ENCODE measurements at regions not wholly inside any gene's neighbourhood (a gene's known extent, or its start where the extent isn't known, plus 50 kb on each side); places are given as distances from the start of the nearest gene placed in this dataset.

GRCh38 chr20:43263226-43263625 is 73.5 kb upstream of the PTPRT start:
- intact Hi-C loops (cut with DNase I) = no loop called here
- TF ChIP-seq CTCF (IDR thresholded peaks at IDR 0.05) (no peak), POLR2A (IDR thresholded peaks at IDR 0.05) (no peak)
- Histone ChIP-seq H3K4me1 (replicated peaks in 1 of 2) (no peaks in the 10 kb centered on the region), H3K4me3 (no peak overlapping the region), H3K27me3 (no peaks in the 10 kb centered on the region), H3K9me3 (replicated peaks in 1 of 3) (no peaks in the 10 kb centered on the region), H3K36me3 (replicated peaks in 1 of 2) (no peaks in the 10 kb centered on the region), H3K27ac (no peak overlapping the region)
- no peak for DNase-seq
- WGBS, 4 donors = 65 to 71% (median 67%) methylated on average over 2 of the region's 2 CpGs

DNA sequence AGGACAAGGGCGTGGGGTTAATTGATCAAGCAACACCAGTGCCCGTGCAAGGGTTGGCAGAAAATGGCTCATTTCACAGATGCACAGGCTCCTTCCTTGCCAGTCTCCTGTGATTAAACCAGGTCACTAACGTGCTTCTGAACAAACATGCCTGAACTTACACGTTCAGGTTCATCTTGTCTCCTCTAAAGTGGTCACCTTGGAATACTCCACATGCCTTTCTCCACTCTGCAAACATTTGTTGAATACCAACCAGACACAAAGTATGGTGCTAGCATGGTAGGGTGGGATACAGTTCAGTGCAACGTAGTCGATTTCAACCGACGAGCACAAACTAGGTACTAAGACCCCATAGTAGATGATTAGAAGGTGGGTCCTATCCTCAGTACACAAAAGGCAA is 72.6 kb upstream of the PTPRT start:
- DNase-seq = no peak
- H3K27me3 ChIP-seq = no peaks in the 10 kb centered on the region
- H3K4me3 ChIP-seq = no peak overlapping the region
- no peak overlapping the region for H3K27ac ChIP-seq
- no peaks in the 10 kb centered on the region for H3K4me1 ChIP-seq (replicated peaks in 1 of 2)
- WGBS, 4 donors = 81 to 92% (median 85%) methylated on average over 8 of the region's 8 CpGs
- intact Hi-C loops (cut with DNase I) = no loop called here
- H3K9me3 ChIP-seq (replicated peaks in 1 of 3) = no peaks in the 10 kb centered on the region
- no peak for TF ChIP-seq POLR2A (IDR thresholded peaks at IDR 0.05)
- TF ChIP-seq CTCF (IDR thresholded peaks at IDR 0.05) = no peak
- H3K36me3 ChIP-seq (replicated peaks in 1 of 2) = no peaks in the 10 kb centered on the region

GRCh38 chr20:43255877-43256276 is 66.2 kb upstream of the PTPRT start:
- intact Hi-C loops (cut with DNase I) = no loop called here
- TF ChIP-seq POLR2A (IDR thresholded peaks at IDR 0.05) (no peak), CTCF (IDR thresholded peaks at IDR 0.05) (no peak)
- no peaks in the 10 kb centered on the region for H3K36me3 ChIP-seq (replicated peaks in 1 of 2)
- H3K27me3 ChIP-seq = no peaks in the 10 kb centered on the region
- no peak overlapping the region for H3K27ac ChIP-seq
- H3K4me3 ChIP-seq = no peak overlapping the region
- 74 to 85% (median 81%) methylated on average over 7 of the region's 7 CpGs for WGBS, 4 donors
- no peaks in the 10 kb centered on the region for H3K4me1 ChIP-seq (replicated peaks in 1 of 2)
- H3K9me3 ChIP-seq (replicated peaks in 1 of 3) = no peaks in the 10 kb centered on the region
- no peak for DNase-seq

DNA sequence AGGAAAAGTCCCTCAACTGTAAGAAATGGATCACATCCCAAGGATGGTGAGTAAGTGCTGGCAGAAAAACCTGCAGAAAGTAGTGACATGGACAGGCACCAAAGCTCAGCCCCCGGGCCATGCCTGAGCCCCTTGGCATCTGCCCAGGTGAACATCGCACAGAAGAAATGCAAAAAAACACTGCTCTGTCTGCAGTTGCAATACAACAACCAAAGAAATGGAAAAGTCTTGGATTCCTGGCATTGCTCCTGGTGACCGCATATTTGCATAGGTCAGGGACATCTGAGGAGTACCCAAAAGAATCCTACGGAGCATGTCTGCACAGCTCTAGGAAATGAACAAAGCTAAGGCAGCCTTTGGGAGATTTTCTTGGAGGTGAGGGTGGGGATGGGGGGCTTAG is 63.1 kb upstream of the PTPRT start:
- H3K27me3 ChIP-seq = no peaks in the 10 kb centered on the region
- intact Hi-C loops (cut with DNase I) = no loop called here
- no peak overlapping the region for H3K27ac ChIP-seq
- WGBS, 4 donors = 35 to 50% (median 42%) methylated on average over 4 of the region's 4 CpGs
- TF ChIP-seq CTCF (IDR thresholded peaks at IDR 0.05) = no peak
- TF ChIP-seq POLR2A (IDR thresholded peaks at IDR 0.05) = no peak
- DNase-seq = peak in 3 of 7 donors; percentile 10 to 32 (median 17)
- H3K36me3 ChIP-seq (replicated peaks in 1 of 2) = no peaks in the 10 kb centered on the region
- no peaks in the 10 kb centered on the region for H3K9me3 ChIP-seq (replicated peaks in 1 of 3)
- H3K4me3 ChIP-seq = no peak overlapping the region
- H3K4me1 ChIP-seq (replicated peaks in 1 of 2) = no peaks in the 10 kb centered on the region

All from adrenal gland (tissue), 9 donors.